ENCODE measurements at regions not wholly inside any gene's neighbourhood (a gene's known extent, or its start where the extent isn't known, plus 50 kb on each side); places are given as distances from the start of the nearest gene placed in this dataset.

DNA sequence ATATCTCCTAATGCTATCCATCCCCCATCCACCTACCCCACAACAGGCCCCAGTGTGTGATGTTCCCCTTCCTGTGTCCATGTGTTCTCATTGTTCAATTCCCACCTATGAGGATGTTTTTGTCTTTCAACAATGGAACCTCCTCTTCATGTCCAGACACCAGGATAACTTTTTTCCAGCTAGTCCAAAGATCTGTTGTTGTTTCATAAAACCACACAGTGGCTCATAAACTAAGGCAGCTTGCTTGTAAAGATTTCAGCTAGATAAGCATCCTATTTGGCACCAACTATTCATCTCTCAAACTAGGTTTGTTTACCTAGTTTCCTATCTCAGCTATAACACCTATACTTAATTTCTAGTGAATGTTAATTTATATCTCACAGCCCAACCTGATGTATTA, 937.7 kb downstream of the TRIB2 start:
- ChIA-PET SMC1A (ENCODE audit: uncharacterized antibody, unreplicated experiment) (interaction anchor here (0.7 to 1.1 kb wide), 3 partner anchors 12 to 269 kb away, joined by 3 to 8 read pairs (median 3); no protein-coding TSS in a partner anchor), POLR2A (interaction anchor here (0.6 to 1.3 kb wide), 2 partner anchors 14 to 70 kb away, joined by 3 to 4 read pairs; no protein-coding TSS in a partner anchor), CTCF (interaction anchor here (0.8 kb wide), 1 partner anchor 101 kb away, joined by 3 read pairs; no protein-coding TSS in a partner anchor), RAD21 (ENCODE audit: unreplicated experiment) (interaction anchor here (1.0 kb wide), 1 partner anchor 9 kb away, joined by 3 read pairs; no protein-coding TSS in a partner anchor)
- H3K4me1 ChIP-seq (ENCODE audit: control insufficient read depth, insufficient read depth, low read length) = peaks cover 5% of the 10 kb centered on the region; the same call in 1 of the 2 replicates
- no peak overlapping the region for H3K4me2 ChIP-seq (ENCODE audit: control insufficient read depth, insufficient read depth)
- FAIRE-seq (no peak), ATAC-seq (no peak), DNase-seq (ENCODE audit: low read depth, low spot score) (no peak)
- H3K27ac ChIP-seq (ENCODE audit: control insufficient read depth, insufficient read depth) = no peak overlapping the region
- no peaks in the 10 kb centered on the region for H4K20me1 ChIP-seq (ENCODE audit: control insufficient read depth, insufficient read depth)
- no TSS peak for BruUV-seq (replicated peaks)
- H3K9me3 ChIP-seq (replicated peaks; ENCODE audit: control insufficient read depth, insufficient read depth, low read length) = peaks cover 9% of the 10 kb centered on the region
- intact Hi-C loops (cut with micrococcal nuclease; ENCODE audit: unreplicated experiment) (no loop called here), in situ Hi-C loops (cut with MboI) (no loop called here)
- H2AFZ ChIP-seq (ENCODE audit: control insufficient read depth, low read depth, low read length) = no peak overlapping the region
- no peaks in the 10 kb centered on the region for H3K36me3 ChIP-seq (ENCODE audit: control insufficient read depth in 2 of 2, insufficient read depth in 2 of 2, low read length in 1 of 2)
- H3K79me2 ChIP-seq (ENCODE audit: control insufficient read depth, insufficient read depth, low read length) = no peaks in the 10 kb centered on the region
- no peak overlapping the region for H3K4me3 ChIP-seq
- no peak overlapping the region for H3K9ac ChIP-seq (ENCODE audit: control insufficient read depth, insufficient read depth, low read length)
- no peaks in the 10 kb centered on the region for H3K27me3 ChIP-seq (replicated peaks in 1 of 2; ENCODE audit: control insufficient read depth in 2 of 2, insufficient read depth in 2 of 2, low read length in 1 of 2)
- TF ChIP-seq EP300 (IDR thresholded peaks at IDR 0.05; ENCODE audit: borderline replicate concordance in 1 of 2, control insufficient read depth in 1 of 2, low read depth in 2 of 2, low read length in 2 of 2) (no peak), PML (IDR thresholded peaks at IDR 0.05; ENCODE audit: low read length) (no peak), FOXK2 (IDR thresholded peaks at IDR 0.05) (no peak), ATF7 (IDR thresholded peaks at IDR 0.05; ENCODE audit: low read depth) (no peak)
- TF ChIP-seq, protein P1, sequence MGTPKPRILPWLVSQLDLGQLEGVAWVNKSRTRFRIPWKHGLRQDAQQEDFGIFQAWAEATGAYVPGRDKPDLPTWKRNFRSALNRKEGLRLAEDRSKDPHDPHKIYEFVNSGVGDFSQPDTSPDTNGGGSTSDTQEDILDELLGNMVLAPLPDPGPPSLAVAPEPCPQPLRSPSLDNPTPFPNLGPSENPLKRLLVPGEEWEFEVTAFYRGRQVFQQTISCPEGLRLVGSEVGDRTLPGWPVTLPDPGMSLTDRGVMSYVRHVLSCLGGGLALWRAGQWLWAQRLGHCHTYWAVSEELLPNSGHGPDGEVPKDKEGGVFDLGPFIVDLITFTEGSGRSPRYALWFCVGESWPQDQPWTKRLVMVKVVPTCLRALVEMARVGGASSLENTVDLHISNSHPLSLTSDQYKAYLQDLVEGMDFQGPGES (IDR thresholded peaks at IDR 0.05) = no peak
- TF ChIP-seq, protein P2, sequence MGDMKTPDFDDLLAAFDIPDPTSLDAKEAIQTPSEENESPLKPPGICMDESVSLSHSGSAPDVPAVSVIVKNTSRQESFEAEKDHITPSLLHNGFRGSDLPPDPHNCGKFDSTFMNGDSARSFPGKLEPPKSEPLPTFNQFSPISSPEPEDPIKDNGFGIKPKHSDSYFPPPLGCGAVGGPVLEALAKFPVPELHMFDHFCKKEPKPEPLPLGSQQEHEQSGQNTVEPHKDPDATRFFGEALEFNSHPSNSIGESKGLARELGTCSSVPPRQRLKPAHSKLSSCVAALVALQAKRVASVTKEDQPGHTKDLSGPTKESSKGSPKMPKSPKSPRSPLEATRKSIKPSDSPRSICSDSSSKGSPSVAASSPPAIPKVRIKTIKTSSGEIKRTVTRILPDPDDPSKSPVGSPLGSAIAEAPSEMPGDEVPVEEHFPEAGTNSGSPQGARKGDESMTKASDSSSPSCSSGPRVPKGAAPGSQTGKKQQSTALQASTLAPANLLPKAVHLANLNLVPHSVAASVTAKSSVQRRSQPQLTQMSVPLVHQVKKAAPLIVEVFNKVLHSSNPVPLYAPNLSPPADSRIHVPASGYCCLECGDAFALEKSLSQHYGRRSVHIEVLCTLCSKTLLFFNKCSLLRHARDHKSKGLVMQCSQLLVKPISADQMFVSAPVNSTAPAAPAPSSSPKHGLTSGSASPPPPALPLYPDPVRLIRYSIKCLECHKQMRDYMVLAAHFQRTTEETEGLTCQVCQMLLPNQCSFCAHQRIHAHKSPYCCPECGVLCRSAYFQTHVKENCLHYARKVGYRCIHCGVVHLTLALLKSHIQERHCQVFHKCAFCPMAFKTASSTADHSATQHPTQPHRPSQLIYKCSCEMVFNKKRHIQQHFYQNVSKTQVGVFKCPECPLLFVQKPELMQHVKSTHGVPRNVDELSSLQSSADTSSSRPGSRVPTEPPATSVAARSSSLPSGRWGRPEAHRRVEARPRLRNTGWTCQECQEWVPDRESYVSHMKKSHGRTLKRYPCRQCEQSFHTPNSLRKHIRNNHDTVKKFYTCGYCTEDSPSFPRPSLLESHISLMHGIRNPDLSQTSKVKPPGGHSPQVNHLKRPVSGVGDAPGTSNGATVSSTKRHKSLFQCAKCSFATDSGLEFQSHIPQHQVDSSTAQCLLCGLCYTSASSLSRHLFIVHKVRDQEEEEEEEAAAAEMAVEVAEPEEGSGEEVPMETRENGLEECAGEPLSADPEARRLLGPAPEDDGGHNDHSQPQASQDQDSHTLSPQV (IDR thresholded peaks at IDR 0.05) = no peak
- TF ChIP-seq, protein P3, sequence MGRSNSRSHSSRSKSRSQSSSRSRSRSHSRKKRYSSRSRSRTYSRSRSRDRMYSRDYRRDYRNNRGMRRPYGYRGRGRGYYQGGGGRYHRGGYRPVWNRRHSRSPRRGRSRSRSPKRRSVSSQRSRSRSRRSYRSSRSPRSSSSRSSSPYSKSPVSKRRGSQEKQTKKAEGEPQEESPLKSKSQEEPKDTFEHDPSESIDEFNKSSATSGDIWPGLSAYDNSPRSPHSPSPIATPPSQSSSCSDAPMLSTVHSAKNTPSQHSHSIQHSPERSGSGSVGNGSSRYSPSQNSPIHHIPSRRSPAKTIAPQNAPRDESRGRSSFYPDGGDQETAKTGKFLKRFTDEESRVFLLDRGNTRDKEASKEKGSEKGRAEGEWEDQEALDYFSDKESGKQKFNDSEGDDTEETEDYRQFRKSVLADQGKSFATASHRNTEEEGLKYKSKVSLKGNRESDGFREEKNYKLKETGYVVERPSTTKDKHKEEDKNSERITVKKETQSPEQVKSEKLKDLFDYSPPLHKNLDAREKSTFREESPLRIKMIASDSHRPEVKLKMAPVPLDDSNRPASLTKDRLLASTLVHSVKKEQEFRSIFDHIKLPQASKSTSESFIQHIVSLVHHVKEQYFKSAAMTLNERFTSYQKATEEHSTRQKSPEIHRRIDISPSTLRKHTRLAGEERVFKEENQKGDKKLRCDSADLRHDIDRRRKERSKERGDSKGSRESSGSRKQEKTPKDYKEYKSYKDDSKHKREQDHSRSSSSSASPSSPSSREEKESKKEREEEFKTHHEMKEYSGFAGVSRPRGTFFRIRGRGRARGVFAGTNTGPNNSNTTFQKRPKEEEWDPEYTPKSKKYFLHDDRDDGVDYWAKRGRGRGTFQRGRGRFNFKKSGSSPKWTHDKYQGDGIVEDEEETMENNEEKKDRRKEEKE (IDR thresholded peaks at IDR 0.05) = no peak
- TF ChIP-seq, protein P4, sequence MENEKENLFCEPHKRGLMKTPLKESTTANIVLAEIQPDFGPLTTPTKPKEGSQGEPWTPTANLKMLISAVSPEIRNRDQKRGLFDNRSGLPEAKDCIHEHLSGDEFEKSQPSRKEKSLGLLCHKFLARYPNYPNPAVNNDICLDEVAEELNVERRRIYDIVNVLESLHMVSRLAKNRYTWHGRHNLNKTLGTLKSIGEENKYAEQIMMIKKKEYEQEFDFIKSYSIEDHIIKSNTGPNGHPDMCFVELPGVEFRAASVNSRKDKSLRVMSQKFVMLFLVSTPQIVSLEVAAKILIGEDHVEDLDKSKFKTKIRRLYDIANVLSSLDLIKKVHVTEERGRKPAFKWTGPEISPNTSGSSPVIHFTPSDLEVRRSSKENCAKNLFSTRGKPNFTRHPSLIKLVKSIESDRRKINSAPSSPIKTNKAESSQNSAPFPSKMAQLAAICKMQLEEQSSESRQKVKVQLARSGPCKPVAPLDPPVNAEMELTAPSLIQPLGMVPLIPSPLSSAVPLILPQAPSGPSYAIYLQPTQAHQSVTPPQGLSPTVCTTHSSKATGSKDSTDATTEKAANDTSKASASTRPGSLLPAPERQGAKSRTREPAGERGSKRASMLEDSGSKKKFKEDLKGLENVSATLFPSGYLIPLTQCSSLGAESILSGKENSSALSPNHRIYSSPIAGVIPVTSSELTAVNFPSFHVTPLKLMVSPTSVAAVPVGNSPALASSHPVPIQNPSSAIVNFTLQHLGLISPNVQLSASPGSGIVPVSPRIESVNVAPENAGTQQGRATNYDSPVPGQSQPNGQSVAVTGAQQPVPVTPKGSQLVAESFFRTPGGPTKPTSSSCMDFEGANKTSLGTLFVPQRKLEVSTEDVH (IDR thresholded peaks at IDR 0.05; ENCODE audit: low read depth, partially characterized antibody) = no peak
- TF ChIP-seq, protein P5, sequence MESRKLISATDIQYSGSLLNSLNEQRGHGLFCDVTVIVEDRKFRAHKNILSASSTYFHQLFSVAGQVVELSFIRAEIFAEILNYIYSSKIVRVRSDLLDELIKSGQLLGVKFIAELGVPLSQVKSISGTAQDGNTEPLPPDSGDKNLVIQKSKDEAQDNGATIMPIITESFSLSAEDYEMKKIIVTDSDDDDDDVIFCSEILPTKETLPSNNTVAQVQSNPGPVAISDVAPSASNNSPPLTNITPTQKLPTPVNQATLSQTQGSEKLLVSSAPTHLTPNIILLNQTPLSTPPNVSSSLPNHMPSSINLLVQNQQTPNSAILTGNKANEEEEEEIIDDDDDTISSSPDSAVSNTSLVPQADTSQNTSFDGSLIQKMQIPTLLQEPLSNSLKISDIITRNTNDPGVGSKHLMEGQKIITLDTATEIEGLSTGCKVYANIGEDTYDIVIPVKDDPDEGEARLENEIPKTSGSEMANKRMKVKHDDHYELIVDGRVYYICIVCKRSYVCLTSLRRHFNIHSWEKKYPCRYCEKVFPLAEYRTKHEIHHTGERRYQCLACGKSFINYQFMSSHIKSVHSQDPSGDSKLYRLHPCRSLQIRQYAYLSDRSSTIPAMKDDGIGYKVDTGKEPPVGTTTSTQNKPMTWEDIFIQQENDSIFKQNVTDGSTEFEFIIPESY (IDR thresholded peaks at IDR 0.05) = no peak
